Hepatocyte (in vitro differentiated cells): ENCODE measurements at regions not wholly inside any gene's neighbourhood (a gene's known extent, or its start where the extent isn't known, plus 50 kb on each side); places are given as distances from the start of the nearest gene placed in this dataset.

Source experiments
- DNase-seq: peaks from one replicate; pipeline ENCODE4 v3.0.0-alpha.2; 2016; ENCODE audit warnings: low spot score
- H2AFZ ChIP-seq: fragments of 200-600 bp; sonication (generic); 2 replicates; pipeline ENCODE4 v1.6.0; 2016; ENCODE audit warnings: antibody characterized with exemption, mild to moderate bottlenecking
- H3K27ac ChIP-seq: fragments of 200-600 bp; sonication (generic); 2 replicates; pipeline ENCODE4 v1.5.1; 2016; ENCODE audit warnings: mild to moderate bottlenecking
- H3K27me3 ChIP-seq: fragments of 200-600 bp; sonication (generic); 2 replicates; pipeline ENCODE4 v1.6.1; 2016
- H3K36me3 ChIP-seq: fragments of 200-600 bp; sonication (generic); replicated peaks from 2 replicates; pipeline ENCODE4 v1.5.1; 2016; ENCODE audit warnings: low read depth; ENCODE audit not compliant: insufficient read depth
- H3K4me1 ChIP-seq: fragments of 200-600 bp; sonication (generic); 2 replicates; pipeline ENCODE4 v1.5.1; 2016; ENCODE audit warnings: mild to moderate bottlenecking, moderate library complexity; ENCODE audit not compliant: insufficient read depth
- H3K4me2 ChIP-seq: fragments of 200-600 bp; sonication (generic); 2 replicates; pipeline ENCODE4 v1.6.0; 2016
- H3K4me3 ChIP-seq: fragments of 200-600 bp; sonication (generic); 2 replicates; pipeline ENCODE4 v1.5.1; 2016; ENCODE audit warnings: mild to moderate bottlenecking
- H3K79me2 ChIP-seq: fragments of 200-600 bp; sonication (generic); 2 replicates; pipeline ENCODE4 v1.6.0; 2017; ENCODE audit warnings: mild to moderate bottlenecking
- H3K9me2 ChIP-seq: fragments of 200-600 bp; sonication (generic); replicated peaks from 2 replicates; pipeline ENCODE4 v1.6.0; 2017; ENCODE audit warnings: mild to moderate bottlenecking; ENCODE audit not compliant: insufficient read depth
- H3K9me3 ChIP-seq: fragments of 200-600 bp; sonication (generic); 2 replicates; pipeline ENCODE4 v1.5.1; 2016; ENCODE audit warnings: low read depth, mild to moderate bottlenecking
- H4K20me1 ChIP-seq: fragments of 200-600 bp; sonication (generic); 2 replicates; pipeline ENCODE4 v1.6.0; 2016; ENCODE audit warnings: mild to moderate bottlenecking; ENCODE audit not compliant: insufficient read depth, poor library complexity, severe bottlenecking
- CTCF ChIP-seq: fragments of 200-600 bp; sonication (generic); IDR thresholded peaks from 2 replicates; pipeline ENCODE4 v1.5.1; 2016; ENCODE audit warnings: antibody characterized with exemption, mild to moderate bottlenecking; ENCODE audit not compliant: poor library complexity
- EZH2 ChIP-seq: fragments of 200-600 bp; sonication (generic); IDR thresholded peaks from 2 replicates; pipeline ENCODE4 v1.6.1; 2016; ENCODE audit warnings: antibody characterized with exemption, mild to moderate bottlenecking, borderline replicate concordance
- EZH2phosphoT487 ChIP-seq: fragments of 200-600 bp; sonication (generic); IDR thresholded peaks from one replicate; pipeline ENCODE4 v1.6.1; 2018; ENCODE audit warnings: antibody characterized with exemption, mild to moderate bottlenecking, low read depth, moderate library complexity; ENCODE audit not compliant: unreplicated experiment, severe bottlenecking
- WGBS: methylation state at CpG from one replicate; pipeline ENCODE4 v1.1.6; 2016; ENCODE audit warnings: low lambda C conversion rate; ENCODE audit errors: missing lambda C conversion rate; 5-methylcytosine and 5-hydroxymethylcytosine counted together

- Histone ChIP-seq H3K79me2 (no peaks in the 10 kb centered on the region), H3K4me3 (no peak overlapping the region), H4K20me1 (no peaks in the 10 kb centered on the region), H3K27ac (no peak overlapping the region), H3K9me3 (no peaks in the 10 kb centered on the region), H3K9me2 (no peaks in the 10 kb centered on the region), H3K4me2 (no peak overlapping the region), H3K4me1 (no peaks in the 10 kb centered on the region), H3K36me3 (no peaks in the 10 kb centered on the region), H2AFZ (no peak overlapping the region), H3K27me3 (peaks cover 27% of the 10 kb centered on the region)
- TF ChIP-seq CTCF (no peak), EZH2phosphoT487 (no peak), EZH2 (no peak)
- no peak for DNase-seq
- 87% methylated on average over 3 of the region's 3 CpGs for WGBS
Observed at GRCh38 chr1:17916702-17917101, 161.6 kb downstream of the ACTL8 start.

- Histone ChIP-seq H3K9me3 (no peaks in the 10 kb centered on the region), H3K4me2 (no peak overlapping the region), H3K36me3 (no peaks in the 10 kb centered on the region), H3K27me3 (peaks cover 17% of the 10 kb centered on the region), H3K79me2 (no peaks in the 10 kb centered on the region), H3K4me1 (no peaks in the 10 kb centered on the region), H3K9me2 (no peaks in the 10 kb centered on the region), H2AFZ (no peak overlapping the region), H4K20me1 (no peaks in the 10 kb centered on the region), H3K27ac (no peak overlapping the region), H3K4me3 (no peak overlapping the region)
- TF ChIP-seq EZH2phosphoT487 (no peak), EZH2 (no peak), CTCF (peak; percentile 20)
- peak; percentile 80 for DNase-seq
- 38% methylated on average over 10 of the region's 10 CpGs for WGBS
Observed at GRCh38 chr1:17919525-17920439, 164.6 kb downstream of the ACTL8 start.

- WGBS = 79% methylated on average over 9 of the region's 9 CpGs
- Histone ChIP-seq H2AFZ (no peak overlapping the region), H3K27me3 (peaks cover 12% of the 10 kb centered on the region), H3K79me2 (no peaks in the 10 kb centered on the region), H3K36me3 (no peaks in the 10 kb centered on the region), H3K4me1 (no peaks in the 10 kb centered on the region), H3K4me3 (no peak overlapping the region), H4K20me1 (no peaks in the 10 kb centered on the region), H3K4me2 (no peak overlapping the region), H3K9me3 (no peaks in the 10 kb centered on the region), H3K27ac (no peak overlapping the region), H3K9me2 (no peaks in the 10 kb centered on the region)
- no peak for DNase-seq
- TF ChIP-seq EZH2 (no peak), EZH2phosphoT487 (no peak), CTCF (no peak)
Observed at GRCh38 chr1:17920881-17921640, 165.9 kb downstream of the ACTL8 start.
